SK-N-SH treated with all-trans-retinoic acid at 6 μM for 48 hours (cell line): ENCODE measurements at regions not wholly inside any gene's neighbourhood (a gene's known extent, or its start where the extent isn't known, plus 50 kb on each side); places are given as distances from the start of the nearest gene placed in this dataset.

Source experiments
- ARNTL ChIP-seq: fragments of 450-650 bp; formaldehyde crosslinking; IDR thresholded peaks from 2 replicates; pipeline ENCODE4 v1.5.0; 2020; ENCODE audit warnings: low read depth, mild to moderate bottlenecking, moderate library complexity, borderline replicate concordance
- BACH2 ChIP-seq: fragments of 250-450 bp; sonication (Bioruptor Pico); IDR thresholded peaks from 2 replicates; pipeline ENCODE4 v1.9.0; 2021; ENCODE audit warnings: mild to moderate bottlenecking, borderline replicate concordance
- CREB5 ChIP-seq: fragments of 250-450 bp; sonication (Bioruptor Pico); IDR thresholded peaks from 2 replicates; pipeline ENCODE4 v1.5.1; 2020; ENCODE audit warnings: low read depth, mild to moderate bottlenecking, moderate library complexity
- GLIS3 ChIP-seq: fragments of 250-450 bp; sonication (Bioruptor Pico); IDR thresholded peaks from 2 replicates; pipeline ENCODE4 v1.5.0; 2020; ENCODE audit warnings: mild to moderate bottlenecking, moderate library complexity
- OSR1 ChIP-seq: fragments of 250-450 bp; sonication (Bioruptor Pico); IDR thresholded peaks from 2 replicates; pipeline ENCODE4 v1.8.0; 2022; ENCODE audit warnings: moderate library complexity, mild to moderate bottlenecking, inconsistent platforms
- ZC3H10 ChIP-seq: fragments of 250-450 bp; sonication (Bioruptor Pico); IDR thresholded peaks from 2 replicates; pipeline ENCODE4 v1.5.1; 2021; ENCODE audit warnings: mild to moderate bottlenecking, moderate library complexity
- ZFP3 ChIP-seq: fragments of 250-450 bp; sonication (Bioruptor Pico); IDR thresholded peaks from 2 replicates; pipeline ENCODE4 v1.5.0; 2020; ENCODE audit warnings: mild to moderate bottlenecking, moderate library complexity
- ZNF8 ChIP-seq: fragments of 450-650 bp; formaldehyde crosslinking; IDR thresholded peaks from 2 replicates; pipeline ENCODE4 v1.5.0; 2020; ENCODE audit warnings: mild to moderate bottlenecking, moderate library complexity
- TF ChIP-seq, protein P1 (sequence below): fragments of 250-450 bp; sonication (Bioruptor Pico); IDR thresholded peaks from 2 replicates; pipeline ENCODE4 v1.5.0; 2020; ENCODE audit warnings: mild to moderate bottlenecking, moderate library complexity

DNA sequence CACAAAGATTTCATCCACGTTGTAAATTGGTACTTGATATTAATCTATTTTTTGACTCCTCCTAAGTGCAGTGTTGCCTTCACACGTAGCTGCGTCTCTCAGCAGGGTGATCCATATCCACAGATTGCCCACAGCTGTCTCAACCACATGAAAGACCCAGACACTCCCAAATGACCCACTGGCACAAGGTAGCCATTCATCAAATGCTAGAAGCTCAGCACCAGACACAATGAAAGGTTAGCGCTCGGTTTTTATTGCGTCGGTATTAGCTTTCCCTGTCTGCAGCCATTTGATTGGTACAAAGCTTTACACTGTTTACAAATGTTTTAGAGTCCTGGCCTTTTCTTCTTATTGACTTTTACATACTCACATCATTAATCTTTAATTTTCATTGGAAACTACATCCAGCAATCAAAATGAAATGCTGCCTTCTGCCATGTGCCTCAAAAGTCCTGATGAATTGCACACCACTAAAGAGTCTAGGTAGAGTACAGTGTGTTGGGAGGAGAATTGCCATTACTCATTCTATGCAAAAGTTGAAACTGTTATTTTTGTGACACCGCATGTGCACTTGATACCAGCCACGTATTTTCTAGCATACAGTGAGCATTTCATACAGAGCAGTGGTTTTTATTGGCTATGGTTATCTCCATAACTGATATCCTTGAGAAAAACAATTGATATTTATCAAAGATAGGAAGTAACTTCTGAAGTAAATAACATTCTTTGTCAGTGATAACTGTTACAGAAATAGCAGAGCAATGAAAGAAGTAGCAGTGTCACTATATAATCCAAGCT is 127.3 kb upstream of the NUDT7 start:
- TF ChIP-seq ZNF8 (CRISPR knock-in tag): no peak
- TF ChIP-seq ZFP3: no peak
- no peak for TF ChIP-seq GLIS3 (CRISPR knock-in tag)
- no peak for TF ChIP-seq ZC3H10 (CRISPR knock-in tag)
- no peak for TF ChIP-seq CREB5 (CRISPR knock-in tag)
- TF ChIP-seq OSR1: no peak
- TF ChIP-seq ARNTL: no peak
- TF ChIP-seq BACH2 (CRISPR knock-in tag): no peak
- TF ChIP-seq, protein P1, sequence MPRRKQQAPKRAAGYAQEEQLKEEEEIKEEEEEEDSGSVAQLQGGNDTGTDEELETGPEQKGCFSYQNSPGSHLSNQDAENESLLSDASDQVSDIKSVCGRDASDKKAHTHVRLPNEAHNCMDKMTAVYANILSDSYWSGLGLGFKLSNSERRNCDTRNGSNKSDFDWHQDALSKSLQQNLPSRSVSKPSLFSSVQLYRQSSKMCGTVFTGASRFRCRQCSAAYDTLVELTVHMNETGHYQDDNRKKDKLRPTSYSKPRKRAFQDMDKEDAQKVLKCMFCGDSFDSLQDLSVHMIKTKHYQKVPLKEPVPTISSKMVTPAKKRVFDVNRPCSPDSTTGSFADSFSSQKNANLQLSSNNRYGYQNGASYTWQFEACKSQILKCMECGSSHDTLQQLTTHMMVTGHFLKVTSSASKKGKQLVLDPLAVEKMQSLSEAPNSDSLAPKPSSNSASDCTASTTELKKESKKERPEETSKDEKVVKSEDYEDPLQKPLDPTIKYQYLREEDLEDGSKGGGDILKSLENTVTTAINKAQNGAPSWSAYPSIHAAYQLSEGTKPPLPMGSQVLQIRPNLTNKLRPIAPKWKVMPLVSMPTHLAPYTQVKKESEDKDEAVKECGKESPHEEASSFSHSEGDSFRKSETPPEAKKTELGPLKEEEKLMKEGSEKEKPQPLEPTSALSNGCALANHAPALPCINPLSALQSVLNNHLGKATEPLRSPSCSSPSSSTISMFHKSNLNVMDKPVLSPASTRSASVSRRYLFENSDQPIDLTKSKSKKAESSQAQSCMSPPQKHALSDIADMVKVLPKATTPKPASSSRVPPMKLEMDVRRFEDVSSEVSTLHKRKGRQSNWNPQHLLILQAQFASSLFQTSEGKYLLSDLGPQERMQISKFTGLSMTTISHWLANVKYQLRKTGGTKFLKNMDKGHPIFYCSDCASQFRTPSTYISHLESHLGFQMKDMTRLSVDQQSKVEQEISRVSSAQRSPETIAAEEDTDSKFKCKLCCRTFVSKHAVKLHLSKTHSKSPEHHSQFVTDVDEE (CRISPR knock-in tag): no peak
